ENCODE measurements at regions not wholly inside any gene's neighbourhood (a gene's known extent, or its start where the extent isn't known, plus 50 kb on each side); places are given as distances from the start of the nearest gene placed in this dataset.

GRCh38 chrX:121208563-121208962 is 161.2 kb downstream of the GLUD2 start:
- H3K9me3 ChIP-seq, result no peaks in the 10 kb centered on the region
- no peak overlapping the region for H3K4me3 ChIP-seq (replicated peaks in 1 of 3)
- no peak overlapping the region for H3K27ac ChIP-seq
- H3K4me1 ChIP-seq, result no peaks in the 10 kb centered on the region
- TF ChIP-seq POLR2A (IDR thresholded peaks at IDR 0.05), result no peak
- TF ChIP-seq, protein P1, sequence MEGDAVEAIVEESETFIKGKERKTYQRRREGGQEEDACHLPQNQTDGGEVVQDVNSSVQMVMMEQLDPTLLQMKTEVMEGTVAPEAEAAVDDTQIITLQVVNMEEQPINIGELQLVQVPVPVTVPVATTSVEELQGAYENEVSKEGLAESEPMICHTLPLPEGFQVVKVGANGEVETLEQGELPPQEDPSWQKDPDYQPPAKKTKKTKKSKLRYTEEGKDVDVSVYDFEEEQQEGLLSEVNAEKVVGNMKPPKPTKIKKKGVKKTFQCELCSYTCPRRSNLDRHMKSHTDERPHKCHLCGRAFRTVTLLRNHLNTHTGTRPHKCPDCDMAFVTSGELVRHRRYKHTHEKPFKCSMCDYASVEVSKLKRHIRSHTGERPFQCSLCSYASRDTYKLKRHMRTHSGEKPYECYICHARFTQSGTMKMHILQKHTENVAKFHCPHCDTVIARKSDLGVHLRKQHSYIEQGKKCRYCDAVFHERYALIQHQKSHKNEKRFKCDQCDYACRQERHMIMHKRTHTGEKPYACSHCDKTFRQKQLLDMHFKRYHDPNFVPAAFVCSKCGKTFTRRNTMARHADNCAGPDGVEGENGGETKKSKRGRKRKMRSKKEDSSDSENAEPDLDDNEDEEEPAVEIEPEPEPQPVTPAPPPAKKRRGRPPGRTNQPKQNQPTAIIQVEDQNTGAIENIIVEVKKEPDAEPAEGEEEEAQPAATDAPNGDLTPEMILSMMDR (IDR thresholded peaks at IDR 0.05), result no peak
- DNase-seq, result no peak
- H3K27me3 ChIP-seq, result no peaks in the 10 kb centered on the region
- no peaks in the 10 kb centered on the region for H3K36me3 ChIP-seq
- WGBS, 2 donors, result 86% methylated on average over 2 of the region's 2 CpGs; no CpG with 5 or more reads in 1 of the 2 donors
- intact Hi-C loops (cut with DNase I), result no loop called here

DNA sequence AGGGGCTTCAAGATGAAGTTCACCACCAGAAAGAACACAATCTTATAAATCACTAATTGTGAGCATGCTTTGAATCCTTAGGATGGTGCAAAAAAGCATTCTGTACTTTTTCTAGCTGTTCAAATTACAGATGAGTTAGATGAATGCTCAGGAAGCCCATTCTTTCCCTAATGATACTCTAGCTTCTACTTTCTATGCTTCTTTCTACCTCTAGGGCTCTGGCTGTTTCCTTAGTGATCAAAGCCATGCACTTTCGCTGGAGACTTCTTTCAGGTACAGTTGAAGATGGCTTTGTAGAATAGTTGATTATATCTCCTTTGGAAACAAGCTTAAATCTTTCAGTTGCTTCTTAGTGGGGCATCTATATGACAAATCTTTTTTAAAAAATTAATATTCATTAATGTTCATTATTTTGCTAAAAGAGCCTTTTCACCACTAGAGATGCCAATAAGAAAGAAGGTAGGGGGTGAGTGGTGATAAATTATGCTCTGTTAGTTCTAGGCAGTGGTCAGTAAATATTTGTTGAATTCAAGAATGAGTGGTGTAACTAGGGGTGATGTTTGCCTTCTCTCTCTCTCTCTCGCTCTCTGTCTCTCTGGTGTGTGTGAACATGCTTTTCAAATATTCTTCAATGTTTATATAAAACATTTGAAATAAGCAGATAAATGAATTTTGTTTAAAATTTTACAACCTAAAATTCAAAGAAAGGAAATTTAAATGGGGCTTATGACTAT is 169.4 kb downstream of the GLUD2 start:
- DNase-seq, result no peak
- H3K27me3 ChIP-seq, result no peaks in the 10 kb centered on the region
- no peaks in the 10 kb centered on the region for H3K9me3 ChIP-seq
- H3K4me1 ChIP-seq, result no peaks in the 10 kb centered on the region
- no peaks in the 10 kb centered on the region for H3K36me3 ChIP-seq
- TF ChIP-seq, protein P1 (IDR thresholded peaks at IDR 0.05), result no peak
- no peak for TF ChIP-seq POLR2A (IDR thresholded peaks at IDR 0.05)
- intact Hi-C loops (cut with DNase I), result no loop called here
- no peak overlapping the region for H3K4me3 ChIP-seq (replicated peaks in 1 of 3)
- H3K27ac ChIP-seq, result no peak overlapping the region
- 74 to 83% methylated on average over 2 of the region's 2 CpGs for WGBS, 2 donors

DNA sequence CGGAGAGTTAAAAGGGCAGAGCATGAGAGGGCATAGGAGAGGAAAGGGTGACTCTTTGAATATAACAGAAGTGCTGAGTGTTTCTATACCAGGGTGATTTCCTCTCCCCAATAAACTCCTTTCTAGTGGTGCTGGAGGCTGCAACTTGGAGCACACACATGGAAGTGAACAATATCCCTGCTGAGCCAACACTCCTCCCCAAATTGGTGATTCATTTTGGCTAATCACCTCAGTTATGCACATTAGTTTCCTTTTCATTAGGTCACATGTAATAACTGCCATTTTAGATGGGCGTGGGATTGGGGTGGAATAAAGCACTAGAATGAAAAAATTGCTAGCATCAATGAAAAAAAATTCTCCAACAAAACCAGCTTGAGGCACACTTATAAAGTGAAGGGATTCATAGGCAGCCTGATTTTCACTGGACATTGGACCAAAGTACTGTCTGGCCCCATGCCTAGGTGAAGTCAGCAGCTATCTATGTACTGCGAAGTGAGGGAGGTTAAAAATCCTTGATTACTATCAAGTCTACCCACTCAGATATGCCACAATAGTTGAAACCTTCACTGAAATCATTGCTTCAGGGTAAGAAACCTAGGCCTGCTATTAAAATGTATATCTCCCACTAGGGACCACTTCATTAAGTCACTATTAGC is 174.0 kb downstream of the GLUD2 start:
- no peak for TF ChIP-seq POLR2A (IDR thresholded peaks at IDR 0.05)
- TF ChIP-seq, protein P1 (IDR thresholded peaks at IDR 0.05), result no peak
- Histone ChIP-seq H3K4me1 (no peaks in the 10 kb centered on the region), H3K36me3 (no peaks in the 10 kb centered on the region), H3K27ac (no peak overlapping the region), H3K27me3 (no peaks in the 10 kb centered on the region), H3K9me3 (peaks cover 3% of the 10 kb centered on the region), H3K4me3 (replicated peaks in 1 of 3) (no peak overlapping the region)
- intact Hi-C loops (cut with DNase I), result no loop called here
- 61 to 94% methylated on average over 2 to 3 of the region's 3 CpGs for WGBS, 2 donors
- DNase-seq, result no peak

DNA sequence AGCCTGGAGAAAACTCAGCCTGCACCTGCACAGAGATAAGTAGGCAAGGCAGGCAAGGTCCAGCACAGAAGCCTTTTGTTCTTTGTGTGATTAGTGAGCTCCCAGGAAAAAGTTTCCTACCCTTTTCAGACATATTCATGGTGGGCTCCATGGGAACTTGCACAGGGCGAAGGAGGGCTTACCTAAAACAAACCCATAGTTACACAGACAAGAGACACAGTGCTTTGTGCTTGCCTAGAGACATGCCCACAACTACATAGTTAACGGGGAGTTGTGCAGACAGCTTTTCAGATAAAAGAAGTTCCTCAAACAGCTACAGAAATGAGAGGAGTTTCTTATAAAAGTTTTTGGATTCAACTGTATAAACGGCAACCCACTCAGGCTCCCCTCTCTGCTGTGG is 180.5 kb downstream of the GLUD2 start:
- 63 to 70% methylated on average over 3 of the region's 3 CpGs for WGBS, 2 donors
- Histone ChIP-seq H3K27ac (no peak overlapping the region), H3K4me3 (replicated peaks in 1 of 3) (no peak overlapping the region), H3K27me3 (no peaks in the 10 kb centered on the region), H3K36me3 (no peaks in the 10 kb centered on the region), H3K9me3 (peaks cover 3% of the 10 kb centered on the region), H3K4me1 (no peaks in the 10 kb centered on the region)
- no peak for TF ChIP-seq POLR2A (IDR thresholded peaks at IDR 0.05)
- TF ChIP-seq, protein P1 (IDR thresholded peaks at IDR 0.05), result no peak
- DNase-seq, result no peak
- intact Hi-C loops (cut with DNase I), result no loop called here

Measured in thyroid gland (tissue), 4 donors.